ENCODE measurements at regions not wholly inside any gene's neighbourhood (a gene's known extent, or its start where the extent isn't known, plus 50 kb on each side); places are given as distances from the start of the nearest gene placed in this dataset.

GRCh38 chr12:124453419-124454351, 113.7 kb downstream of the NCOR2 start:
- H2AFZ ChIP-seq (ENCODE audit: low read length) = no peak overlapping the region
- peak overlapping the region; percentile 56 for H3K27ac ChIP-seq (ENCODE audit: insufficient read depth, low read length)
- no peaks in the 10 kb centered on the region for H3K9me3 ChIP-seq (ENCODE audit: control insufficient read depth, insufficient read depth, low read depth, low read length)
- H3K4me3 ChIP-seq (replicated peaks in 1 of 4; ENCODE audit: control extremely low read depth in 1 of 4, insufficient read depth in 1 of 4, low read depth in 3 of 4, low read length in 4 of 4) = no peak overlapping the region
- peak; percentile 65 to 70 for DNase-seq (ENCODE audit: low read depth in 2 of 2)
- H3K27me3 ChIP-seq (ENCODE audit: control insufficient read depth, insufficient read depth, low read length) = no peaks in the 10 kb centered on the region
- H3K36me3 ChIP-seq (ENCODE audit: control insufficient read depth, insufficient read depth, low read length) = peaks cover 5% of the 10 kb centered on the region
- H3K79me2 ChIP-seq (ENCODE audit: control insufficient read depth, insufficient read depth, low read length) = no peaks in the 10 kb centered on the region
- H3K9ac ChIP-seq (ENCODE audit: insufficient read depth, low read length) = no peak overlapping the region
- H3K4me1 ChIP-seq (ENCODE audit: control insufficient read depth, extremely low read depth, insufficient read depth, low read length) = peaks cover 29% of the 10 kb centered on the region
- no peak for TF ChIP-seq CTCF (conservative IDR thresholded peaks at IDR 0.05 in 1 of 2, IDR thresholded peaks at IDR 0.05 in 1 of 2; ENCODE audit: low read depth in 1 of 2, low read length in 2 of 2)
- H3K4me2 ChIP-seq (ENCODE audit: extremely low read depth, insufficient read depth, low read length) = no peak overlapping the region
- no peaks in the 10 kb centered on the region for H4K20me1 ChIP-seq (ENCODE audit: control insufficient read depth, extremely low read depth, insufficient read depth, low read length)

- TF ChIP-seq EZH2 (IDR thresholded peaks at IDR 0.05; ENCODE audit: low read length, missing control alignments) = no peak
- no peak for TF ChIP-seq CTCF (conservative IDR thresholded peaks at IDR 0.05 in 1 of 2, IDR thresholded peaks at IDR 0.05 in 1 of 2; ENCODE audit: low read depth in 1 of 2, low read length in 2 of 2)
- peaks cover 26% of the 10 kb centered on the region for H3K4me1 ChIP-seq (ENCODE audit: control insufficient read depth, extremely low read depth, insufficient read depth, low read length)
- H3K27ac ChIP-seq (ENCODE audit: insufficient read depth, low read length) = peak overlapping the region; percentile 56
- DNase-seq (ENCODE audit: low read depth in 2 of 2) = no peak
- H3K9ac ChIP-seq (ENCODE audit: insufficient read depth, low read length) = no peak overlapping the region
- no peaks in the 10 kb centered on the region for H4K20me1 ChIP-seq (ENCODE audit: control insufficient read depth, extremely low read depth, insufficient read depth, low read length)
- no peak overlapping the region for H3K4me2 ChIP-seq (ENCODE audit: extremely low read depth, insufficient read depth, low read length)
- no peak overlapping the region for H2AFZ ChIP-seq (ENCODE audit: low read length)
- no peaks in the 10 kb centered on the region for H3K9me3 ChIP-seq (ENCODE audit: control insufficient read depth, insufficient read depth, low read depth, low read length)
- H3K36me3 ChIP-seq (ENCODE audit: control insufficient read depth, insufficient read depth, low read length) = peaks cover 5% of the 10 kb centered on the region
- H3K4me3 ChIP-seq (replicated peaks in 1 of 4; ENCODE audit: control extremely low read depth in 1 of 4, insufficient read depth in 1 of 4, low read depth in 3 of 4, low read length in 4 of 4) = no peak overlapping the region
- no peaks in the 10 kb centered on the region for H3K27me3 ChIP-seq (ENCODE audit: control insufficient read depth, insufficient read depth, low read length)
- no peaks in the 10 kb centered on the region for H3K79me2 ChIP-seq (ENCODE audit: control insufficient read depth, insufficient read depth, low read length)
These were observed 114.7 kb downstream of the NCOR2 start for GRCh38 chr12:124452576-124453331.

GRCh38 chr12:124451637-124452243, 115.7 kb downstream of the NCOR2 start:
- H4K20me1 ChIP-seq (ENCODE audit: control insufficient read depth, extremely low read depth, insufficient read depth, low read length) = no peaks in the 10 kb centered on the region
- peaks cover 5% of the 10 kb centered on the region for H3K36me3 ChIP-seq (ENCODE audit: control insufficient read depth, insufficient read depth, low read length)
- no peak overlapping the region for H3K4me2 ChIP-seq (ENCODE audit: extremely low read depth, insufficient read depth, low read length)

More at GRCh38 chr12:124451637-124452243, 115.7 kb downstream of the NCOR2 start:
- no peaks in the 10 kb centered on the region for H3K9me3 ChIP-seq (ENCODE audit: control insufficient read depth, insufficient read depth, low read depth, low read length)
- H3K27ac ChIP-seq (ENCODE audit: insufficient read depth, low read length) = no peak overlapping the region
- no peak overlapping the region for H3K4me3 ChIP-seq (replicated peaks in 1 of 4; ENCODE audit: control extremely low read depth in 1 of 4, insufficient read depth in 1 of 4, low read depth in 3 of 4, low read length in 4 of 4)
- H3K4me1 ChIP-seq (ENCODE audit: control insufficient read depth, extremely low read depth, insufficient read depth, low read length) = peaks cover 24% of the 10 kb centered on the region
- TF ChIP-seq EZH2 (IDR thresholded peaks at IDR 0.05; ENCODE audit: low read length, missing control alignments) (no peak), CTCF (conservative IDR thresholded peaks at IDR 0.05 in 1 of 2, IDR thresholded peaks at IDR 0.05 in 1 of 2; ENCODE audit: low read depth in 1 of 2, low read length in 2 of 2) (no peak)
- no peak overlapping the region for H3K9ac ChIP-seq (ENCODE audit: insufficient read depth, low read length)
- H3K27me3 ChIP-seq (ENCODE audit: control insufficient read depth, insufficient read depth, low read length) = no peaks in the 10 kb centered on the region
- no peaks in the 10 kb centered on the region for H3K79me2 ChIP-seq (ENCODE audit: control insufficient read depth, insufficient read depth, low read length)
- H2AFZ ChIP-seq (ENCODE audit: low read length) = no peak overlapping the region
- DNase-seq (ENCODE audit: low read depth in 2 of 2) = no peak

Data from fibroblast of lung (primary cell).